Neutrophil (primary cell): ENCODE measurements at regions not wholly inside any gene's neighbourhood (a gene's known extent, or its start where the extent isn't known, plus 50 kb on each side); places are given as distances from the start of the nearest gene placed in this dataset.

ENCODE experiments used
- H3K27ac ChIP-seq: fragments of 200-600 bp; sonication (generic); 2 replicates; pipeline ENCODE4 v1.5.1; 2016; ENCODE audit warnings: mild to moderate bottlenecking, moderate library complexity
- H3K27me3 ChIP-seq: fragments of 200-600 bp; sonication (generic); 2 replicates; pipeline ENCODE4 v1.6.0; 2016; ENCODE audit warnings: mild to moderate bottlenecking
- H3K36me3 ChIP-seq: fragments of 200-600 bp; sonication (generic); 2 replicates; pipeline ENCODE4 v1.5.1; 2017
- H3K4me1 ChIP-seq, 2 experiments: fragments of 200-600 bp in 1 of 2; sonication (generic) in 1 of 2; 1 replicate in 1 of 2; 2 replicates in 1 of 2; pipeline versions ENCODE4 v1.5.1 to v1.6.1; 2013 to 2016; ENCODE audit warnings: low read depth in 1 of 2, low read length in 1 of 2, mild to moderate bottlenecking in 1 of 2, moderate library complexity in 1 of 2; ENCODE audit not compliant: control insufficient read depth in 1 of 2, insufficient read depth in 1 of 2
- H3K4me3 ChIP-seq, 2 experiments: fragments of 200-600 bp in 1 of 2; sonication (generic) in 1 of 2; 1 replicate in 1 of 2; 2 replicates in 1 of 2; pipeline ENCODE4 v1.5.1; 2013 to 2016; ENCODE audit warnings: low read depth in 1 of 2, low read length in 1 of 2, mild to moderate bottlenecking in 1 of 2, moderate library complexity in 1 of 2
- H3K9me3 ChIP-seq: fragments of 200-600 bp; sonication (generic); 2 replicates; pipeline ENCODE4 v1.5.1; 2016
- TF ChIP-seq, protein P1 (sequence below): fragments of 200-600 bp; sonication (generic); IDR thresholded peaks from 2 replicates; pipeline ENCODE4 v1.5.1; 2016; ENCODE audit warnings: antibody characterized with exemption

DNA sequence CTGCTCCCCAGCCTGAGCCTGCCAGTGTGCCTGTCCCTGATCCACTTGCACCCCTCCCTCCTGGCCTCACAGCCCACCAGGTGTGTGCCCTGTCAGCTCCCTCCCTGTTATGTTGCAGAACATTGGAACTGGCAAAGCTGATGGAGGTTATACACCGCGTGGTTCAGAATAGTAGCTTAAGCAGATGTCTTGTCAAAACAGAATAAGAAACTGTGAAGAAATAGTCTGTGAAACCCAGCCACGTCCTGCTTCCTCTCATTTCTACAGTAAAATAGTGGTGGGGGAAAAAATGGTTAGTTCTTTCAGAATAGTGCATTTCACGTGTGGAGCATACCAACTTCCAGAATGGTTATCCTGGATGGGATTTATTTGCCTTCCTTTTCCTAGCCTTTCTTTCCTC lies 161.2 kb upstream of the NAV2 start:
- H3K4me1 ChIP-seq, result no peaks in the 10 kb centered on the region
- H3K4me3 ChIP-seq, result no peak overlapping the region
- TF ChIP-seq, protein P1, sequence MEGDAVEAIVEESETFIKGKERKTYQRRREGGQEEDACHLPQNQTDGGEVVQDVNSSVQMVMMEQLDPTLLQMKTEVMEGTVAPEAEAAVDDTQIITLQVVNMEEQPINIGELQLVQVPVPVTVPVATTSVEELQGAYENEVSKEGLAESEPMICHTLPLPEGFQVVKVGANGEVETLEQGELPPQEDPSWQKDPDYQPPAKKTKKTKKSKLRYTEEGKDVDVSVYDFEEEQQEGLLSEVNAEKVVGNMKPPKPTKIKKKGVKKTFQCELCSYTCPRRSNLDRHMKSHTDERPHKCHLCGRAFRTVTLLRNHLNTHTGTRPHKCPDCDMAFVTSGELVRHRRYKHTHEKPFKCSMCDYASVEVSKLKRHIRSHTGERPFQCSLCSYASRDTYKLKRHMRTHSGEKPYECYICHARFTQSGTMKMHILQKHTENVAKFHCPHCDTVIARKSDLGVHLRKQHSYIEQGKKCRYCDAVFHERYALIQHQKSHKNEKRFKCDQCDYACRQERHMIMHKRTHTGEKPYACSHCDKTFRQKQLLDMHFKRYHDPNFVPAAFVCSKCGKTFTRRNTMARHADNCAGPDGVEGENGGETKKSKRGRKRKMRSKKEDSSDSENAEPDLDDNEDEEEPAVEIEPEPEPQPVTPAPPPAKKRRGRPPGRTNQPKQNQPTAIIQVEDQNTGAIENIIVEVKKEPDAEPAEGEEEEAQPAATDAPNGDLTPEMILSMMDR, result no peak
- no peaks in the 10 kb centered on the region for H3K36me3 ChIP-seq
- peaks cover 24% of the 10 kb centered on the region for H3K27me3 ChIP-seq
- no peaks in the 10 kb centered on the region for H3K9me3 ChIP-seq
- no peak overlapping the region for H3K27ac ChIP-seq

DNA sequence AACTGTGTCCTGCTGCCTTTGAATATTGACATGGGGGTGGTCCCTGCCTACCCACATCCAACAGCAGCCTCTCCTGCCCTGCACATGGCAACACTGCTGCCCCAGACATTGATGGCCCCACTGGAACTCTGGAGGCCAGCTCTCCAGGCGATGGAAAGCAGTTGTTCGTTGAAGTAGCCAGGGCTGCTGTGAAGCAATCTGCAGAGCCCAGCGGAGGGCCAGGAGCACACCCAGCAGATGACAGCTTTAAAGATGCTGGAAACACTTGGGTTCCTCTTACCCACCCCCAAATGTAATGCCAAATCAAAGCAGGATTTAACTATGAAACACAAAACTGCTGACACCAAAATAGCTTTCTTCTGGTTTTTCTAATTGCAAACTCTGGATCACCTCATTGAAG lies 165.6 kb upstream of the NAV2 start:
- Histone ChIP-seq H3K36me3 (no peaks in the 10 kb centered on the region), H3K27ac (no peak overlapping the region), H3K4me1 (no peaks in the 10 kb centered on the region), H3K27me3 (peaks cover 19% of the 10 kb centered on the region), H3K4me3 (no peak overlapping the region), H3K9me3 (no peaks in the 10 kb centered on the region)
- TF ChIP-seq, protein P1, result no peak

DNA sequence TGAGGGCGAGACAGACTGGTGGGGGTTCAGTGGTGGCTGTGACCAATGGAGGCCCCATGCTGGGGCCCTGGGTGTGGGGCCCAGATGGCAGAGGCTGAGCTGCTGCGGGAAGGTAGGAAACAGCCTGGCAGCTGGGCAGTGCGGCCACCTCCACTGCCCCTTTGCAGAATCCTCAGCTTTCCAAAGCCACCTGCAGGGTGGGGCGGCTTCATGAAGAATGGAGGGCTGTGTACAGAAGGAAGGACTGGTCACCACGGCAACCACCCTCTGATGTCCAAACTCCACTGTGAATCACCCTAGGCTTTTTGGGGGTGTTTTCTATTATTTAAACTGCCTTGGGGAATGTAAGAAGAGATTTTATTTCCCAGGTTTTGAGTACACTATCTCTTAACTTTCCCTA lies 166.3 kb upstream of the NAV2 start:
- Histone ChIP-seq H3K4me3 (no peak overlapping the region), H3K27me3 (peaks cover 19% of the 10 kb centered on the region), H3K36me3 (no peaks in the 10 kb centered on the region), H3K27ac (no peak overlapping the region), H3K9me3 (no peaks in the 10 kb centered on the region), H3K4me1 (no peaks in the 10 kb centered on the region)
- TF ChIP-seq, protein P1, result no peak

- Histone ChIP-seq H3K27ac (no peak overlapping the region), H3K36me3 (no peaks in the 10 kb centered on the region), H3K4me3 (no peak overlapping the region), H3K9me3 (no peaks in the 10 kb centered on the region), H3K4me1 (no peaks in the 10 kb centered on the region), H3K27me3 (peaks cover 18% of the 10 kb centered on the region)
- TF ChIP-seq, protein P1, result no peak
These were observed 171.1 kb upstream of the NAV2 start for GRCh38 chr11:19541521-19542049.

GRCh38 chr11:19539861-19540260 lies 172.8 kb upstream of the NAV2 start:
- Histone ChIP-seq H3K27ac (no peak overlapping the region), H3K9me3 (no peaks in the 10 kb centered on the region), H3K36me3 (no peaks in the 10 kb centered on the region), H3K27me3 (peaks cover 27% of the 10 kb centered on the region), H3K4me3 (no peak overlapping the region), H3K4me1 (no peaks in the 10 kb centered on the region)
- TF ChIP-seq, protein P1, result no peak
